ENCODE measurements at regions not wholly inside any gene's neighbourhood (a gene's known extent, or its start where the extent isn't known, plus 50 kb on each side); places are given as distances from the start of the nearest gene placed in this dataset.

DNA sequence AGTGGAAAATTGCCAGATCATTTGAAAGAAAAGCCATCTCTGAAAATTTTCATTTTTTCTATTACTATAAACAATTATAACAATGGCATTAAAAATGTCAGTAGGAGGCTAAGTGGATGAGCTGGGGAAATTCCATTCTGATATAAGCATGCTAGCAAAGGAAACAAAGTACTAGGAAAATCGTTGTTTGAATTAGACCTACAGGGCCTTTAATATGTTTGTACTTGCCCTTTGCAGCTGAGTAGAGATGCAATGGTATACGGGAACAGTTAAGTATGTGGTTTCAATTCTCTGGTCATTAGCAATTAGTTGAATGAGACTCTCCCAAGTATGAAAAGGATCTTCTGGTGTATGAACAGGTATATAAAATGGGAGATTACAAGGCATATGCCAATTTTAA lies 452.2 kb downstream of the PCDH11X start:
- TF ChIP-seq, protein P1, sequence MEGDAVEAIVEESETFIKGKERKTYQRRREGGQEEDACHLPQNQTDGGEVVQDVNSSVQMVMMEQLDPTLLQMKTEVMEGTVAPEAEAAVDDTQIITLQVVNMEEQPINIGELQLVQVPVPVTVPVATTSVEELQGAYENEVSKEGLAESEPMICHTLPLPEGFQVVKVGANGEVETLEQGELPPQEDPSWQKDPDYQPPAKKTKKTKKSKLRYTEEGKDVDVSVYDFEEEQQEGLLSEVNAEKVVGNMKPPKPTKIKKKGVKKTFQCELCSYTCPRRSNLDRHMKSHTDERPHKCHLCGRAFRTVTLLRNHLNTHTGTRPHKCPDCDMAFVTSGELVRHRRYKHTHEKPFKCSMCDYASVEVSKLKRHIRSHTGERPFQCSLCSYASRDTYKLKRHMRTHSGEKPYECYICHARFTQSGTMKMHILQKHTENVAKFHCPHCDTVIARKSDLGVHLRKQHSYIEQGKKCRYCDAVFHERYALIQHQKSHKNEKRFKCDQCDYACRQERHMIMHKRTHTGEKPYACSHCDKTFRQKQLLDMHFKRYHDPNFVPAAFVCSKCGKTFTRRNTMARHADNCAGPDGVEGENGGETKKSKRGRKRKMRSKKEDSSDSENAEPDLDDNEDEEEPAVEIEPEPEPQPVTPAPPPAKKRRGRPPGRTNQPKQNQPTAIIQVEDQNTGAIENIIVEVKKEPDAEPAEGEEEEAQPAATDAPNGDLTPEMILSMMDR (IDR thresholded peaks at IDR 0.05): no peak
- no peak for TF ChIP-seq EZH2 (IDR thresholded peaks at IDR 0.05; ENCODE audit: borderline replicate concordance, insufficient read depth, low read depth, low read length, poor library complexity, severe bottlenecking)
